ENCODE measurements at regions not wholly inside any gene's neighbourhood (a gene's known extent, or its start where the extent isn't known, plus 50 kb on each side); places are given as distances from the start of the nearest gene placed in this dataset.
"Not testable (repeated sequence)": the region's sequence is repeated elsewhere in the genome, so short reads cannot be mapped to it uniquely, and the experiment has no call there.

- no peak for DNase-seq (ENCODE audit: low read depth in 4 of 4, low spot score in 2 of 4)
These were observed 1037.9 kb downstream of the EPHA3 start for GRCh38 chr3:90145094-90145860.

DNA sequence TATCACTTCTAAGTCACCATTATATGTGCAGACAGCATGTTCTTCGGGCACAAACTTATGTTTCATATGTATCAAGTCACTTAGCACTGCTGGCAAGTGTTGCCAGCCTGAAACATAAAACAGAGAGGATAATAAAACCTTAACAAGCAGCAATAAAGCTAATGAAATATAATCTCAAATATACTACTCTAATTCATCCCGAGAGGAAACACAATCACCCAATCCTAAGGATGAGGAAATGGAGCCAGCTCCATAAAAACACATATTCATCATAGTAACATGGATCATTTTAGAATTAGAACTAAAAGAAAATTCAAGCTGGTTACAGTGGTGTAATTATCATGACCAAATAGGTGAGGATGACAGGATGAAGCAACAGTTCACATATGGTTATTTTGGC, 1072.7 kb downstream of the EPHA3 start:
- DNase-seq (ENCODE audit: low read depth in 4 of 4, low spot score in 2 of 4), result no peak

GRCh38 chr3:90180543-90180942, 1073.1 kb downstream of the EPHA3 start:
- no peak for DNase-seq (ENCODE audit: low read depth in 4 of 4, low spot score in 2 of 4)

DNA sequence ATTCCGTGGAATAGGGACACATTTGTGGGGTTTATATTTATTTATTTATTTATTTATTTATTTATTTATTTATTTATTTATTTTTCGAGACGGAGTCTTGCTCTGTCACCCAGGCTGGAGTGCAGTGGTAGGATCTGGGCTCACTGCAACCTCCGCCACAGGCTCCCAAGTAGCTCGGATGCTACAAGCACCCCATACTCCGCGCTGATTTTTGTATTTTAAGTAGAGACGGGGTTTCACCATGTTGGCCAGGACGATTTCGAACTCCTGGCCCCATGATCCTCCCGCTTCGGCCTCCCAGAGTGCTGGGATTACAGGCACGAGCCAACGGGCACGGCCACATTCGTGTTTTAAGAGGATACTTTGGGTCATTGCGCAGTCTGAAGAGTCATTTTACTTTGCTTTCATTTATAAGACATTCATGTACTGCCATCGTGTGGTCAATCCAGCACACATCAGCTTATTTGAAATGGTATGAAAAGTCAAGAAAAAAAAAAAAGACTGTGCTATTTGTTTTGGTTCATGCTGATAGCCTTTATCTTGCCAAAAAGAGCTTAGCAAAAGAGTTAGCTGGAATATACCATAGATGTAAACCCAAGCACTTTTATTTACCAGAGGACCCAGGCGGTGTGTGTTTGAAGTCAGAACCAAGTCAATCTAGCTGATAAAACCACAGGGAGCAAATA, 1075.0 kb downstream of the EPHA3 start:
- not testable (repeated sequence) for DNase-seq (ENCODE audit: low read depth in 4 of 4, low spot score in 2 of 4)

GRCh38 chr3:90184861-90185260, 1077.4 kb downstream of the EPHA3 start:
- DNase-seq (ENCODE audit: low read depth in 4 of 4, low spot score in 2 of 4), result no peak

DNA sequence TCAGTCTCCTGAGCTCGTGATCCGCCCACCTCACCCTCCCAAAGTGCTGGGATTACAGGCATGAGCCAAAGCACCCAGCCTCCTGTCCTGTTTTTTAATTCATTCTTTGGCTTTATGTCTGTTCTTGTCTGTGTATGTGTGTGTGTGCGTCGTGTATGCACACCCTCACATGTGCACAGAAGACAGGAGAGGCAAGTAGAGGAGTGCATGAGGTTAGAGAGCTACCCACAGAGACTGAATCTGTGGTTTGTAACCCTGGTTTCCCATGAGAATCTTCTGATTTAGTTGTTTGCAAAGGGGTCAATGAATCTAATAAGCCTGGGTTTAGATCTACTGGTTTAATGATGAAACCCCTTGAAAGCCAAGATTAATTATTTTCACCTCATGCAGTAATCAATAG, 1090.0 kb downstream of the EPHA3 start:
- not testable (repeated sequence) for DNase-seq (ENCODE audit: low read depth in 4 of 4, low spot score in 2 of 4)

- DNase-seq (ENCODE audit: low read depth in 4 of 4, low spot score in 2 of 4), result not testable (repeated sequence)
These were observed 1095.5 kb downstream of the EPHA3 start for GRCh38 chr3:90202931-90203330.

DNA sequence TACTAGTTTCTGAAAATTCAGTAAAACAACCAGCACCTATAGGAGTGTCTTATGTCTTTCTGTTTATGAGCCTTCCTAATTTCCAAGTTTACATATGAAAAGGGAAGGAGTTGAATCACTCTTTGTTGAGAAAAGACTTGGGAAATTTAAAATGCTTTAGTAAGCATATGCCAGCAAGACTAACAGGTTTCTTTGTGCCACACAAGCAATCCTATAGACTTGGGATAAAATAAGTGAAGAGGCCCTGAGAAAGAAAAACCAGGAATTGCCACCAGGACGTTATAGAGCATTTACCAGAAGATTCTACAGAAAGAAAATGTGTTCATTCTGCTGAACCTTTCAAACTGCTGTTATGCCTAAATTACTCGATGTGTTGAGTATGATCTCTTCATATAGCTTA, 1099.1 kb downstream of the EPHA3 start:
- not testable (repeated sequence) for DNase-seq (ENCODE audit: low read depth in 4 of 4, low spot score in 2 of 4)

GRCh38 chr3:90207353-90208097, 1100.1 kb downstream of the EPHA3 start:
- DNase-seq (ENCODE audit: low read depth in 4 of 4, low spot score in 2 of 4), result not testable (repeated sequence)

DNA sequence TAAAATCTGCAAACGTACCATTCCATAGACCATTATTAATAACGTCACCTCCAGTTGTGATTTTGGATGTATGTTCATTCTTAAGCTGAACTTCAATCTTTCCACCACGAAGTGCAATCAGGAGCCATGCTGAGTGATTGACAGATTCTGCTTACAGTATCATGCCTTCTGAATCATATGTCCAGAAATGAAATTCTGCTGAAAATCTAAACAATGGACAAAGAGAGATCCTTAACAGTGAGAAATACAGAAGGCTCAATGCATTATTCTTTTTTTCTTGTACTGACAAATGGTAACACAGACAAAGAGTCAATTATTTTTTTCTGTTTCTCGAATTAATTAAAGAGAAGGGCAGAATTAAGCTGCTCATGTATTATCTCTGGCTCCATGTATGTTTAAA, 1114.5 kb downstream of the EPHA3 start:
- no peak for DNase-seq (ENCODE audit: low read depth in 4 of 4, low spot score in 2 of 4)

DNA sequence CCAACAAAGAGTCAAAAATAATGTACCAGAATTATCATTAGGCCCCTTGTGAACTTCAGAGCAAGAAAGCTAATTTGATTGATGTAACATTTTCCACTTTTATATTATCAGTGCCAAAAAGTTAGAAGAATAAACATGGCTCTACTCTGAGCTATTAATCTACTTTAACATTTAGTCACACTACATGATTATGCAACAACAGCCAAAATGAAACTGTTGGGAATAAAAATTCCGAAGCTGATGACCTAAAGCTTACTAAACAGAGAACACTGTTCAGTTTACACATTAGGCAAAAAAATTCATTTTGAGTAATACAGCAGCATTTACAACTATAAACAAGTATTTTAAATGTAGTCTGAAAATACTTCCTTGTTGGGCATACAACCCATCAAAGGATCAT, 1134.1 kb downstream of the EPHA3 start:
- no peak for DNase-seq (ENCODE audit: low read depth in 4 of 4, low spot score in 2 of 4)

DNA sequence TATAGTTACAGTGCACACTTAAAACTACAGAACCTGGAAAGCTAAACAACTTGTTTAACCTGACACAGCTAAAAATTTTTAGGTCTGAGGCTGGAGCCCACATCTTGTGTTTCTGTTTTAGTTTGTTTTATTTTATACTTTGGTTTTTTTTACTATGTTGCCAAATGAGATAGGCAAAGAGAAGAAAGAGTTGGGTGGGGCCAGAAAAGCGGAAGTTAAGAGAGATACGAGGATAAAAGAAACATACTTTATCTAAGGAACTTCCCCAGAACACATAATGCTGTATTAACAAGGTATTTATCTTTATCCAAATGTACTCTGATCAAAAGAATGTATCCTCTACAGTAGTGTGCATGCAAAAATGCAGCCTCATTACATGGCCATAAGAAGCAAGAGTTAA, 1145.7 kb downstream of the EPHA3 start:
- no peak for DNase-seq (ENCODE audit: low read depth in 4 of 4, low spot score in 2 of 4)

- no peak for DNase-seq (ENCODE audit: low read depth in 4 of 4, low spot score in 2 of 4)
These were observed 1154.3 kb downstream of the EPHA3 start for GRCh38 chr3:90261481-90262433.

All from left renal cortex interstitium (tissue), 4 donors.